GM18907 (cell line): ENCODE measurements at regions not wholly inside any gene's neighbourhood (a gene's known extent, or its start where the extent isn't known, plus 50 kb on each side); places are given as distances from the start of the nearest gene placed in this dataset.
"Not testable (repeated sequence)": the region's sequence is repeated elsewhere in the genome, so short reads cannot be mapped to it uniquely, and the experiment has no call there.

Source experiments
- ATAC-seq: cut with Tn5 transposase; IDR thresholded peaks from one replicate; pipeline ENCODE4 v1.9.1; 2021; ENCODE audit warnings: mild to moderate bottlenecking, moderate library complexity; ENCODE audit not compliant: unreplicated experiment

DNA sequence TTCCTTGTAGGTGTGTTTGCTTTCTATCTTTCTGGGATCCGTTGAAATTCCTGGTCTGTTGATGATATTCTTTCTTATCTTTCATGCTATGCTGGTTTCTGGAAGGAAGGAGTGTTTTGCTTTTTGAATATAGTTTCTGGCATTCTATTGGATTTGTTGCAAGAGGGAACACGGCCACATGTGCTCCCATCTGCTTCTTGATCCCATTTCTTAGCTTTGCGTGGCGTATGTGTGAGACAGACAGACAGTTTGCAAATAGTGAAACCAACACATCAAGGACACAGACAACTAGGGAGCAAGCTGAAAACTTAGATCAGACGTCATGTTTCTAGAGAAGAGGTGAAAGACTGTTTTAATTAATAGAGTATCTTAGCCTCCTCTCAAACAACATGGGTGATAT, 261.9 kb upstream of the PUDP start:
- ATAC-seq = no peak

DNA sequence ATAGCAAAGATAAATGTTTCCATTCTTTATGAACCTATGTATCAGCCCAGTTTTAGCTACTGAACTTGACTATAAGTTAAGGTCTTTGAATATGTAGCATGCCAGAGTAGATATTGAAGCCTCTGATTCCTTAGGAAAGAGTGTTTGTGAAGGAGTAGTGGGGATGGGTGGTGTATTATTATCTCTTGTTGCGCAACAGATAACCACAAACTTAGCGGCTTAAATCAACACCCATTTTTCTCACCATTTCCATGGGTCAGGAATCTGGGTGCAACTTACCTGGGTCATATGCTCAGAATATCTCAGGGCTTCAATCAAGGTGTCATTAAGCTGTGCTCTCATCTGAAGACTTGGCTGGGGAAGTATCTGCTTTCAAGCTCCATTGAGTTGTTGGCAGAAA, 251.4 kb upstream of the PUDP start:
- no peak for ATAC-seq

DNA sequence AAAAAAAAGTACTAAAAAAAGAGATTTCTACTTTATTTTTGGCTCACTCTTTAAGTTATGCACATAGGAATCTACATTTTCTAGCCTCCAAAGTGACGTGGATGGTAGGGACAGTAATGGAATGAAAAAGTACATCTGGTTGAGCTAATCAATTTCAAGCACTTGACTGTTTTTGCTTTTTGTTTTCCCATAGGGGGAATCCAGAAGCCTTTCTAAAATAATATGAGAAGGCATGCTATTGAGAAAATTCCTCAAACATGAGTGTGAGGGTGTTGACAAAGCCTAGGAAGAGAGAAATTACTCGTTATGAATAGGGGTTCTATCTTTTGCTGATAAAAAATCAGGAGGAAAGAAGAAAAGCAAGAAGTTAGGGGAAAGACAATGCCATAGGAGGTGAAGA, 242.5 kb upstream of the PUDP start:
- ATAC-seq = no peak

DNA sequence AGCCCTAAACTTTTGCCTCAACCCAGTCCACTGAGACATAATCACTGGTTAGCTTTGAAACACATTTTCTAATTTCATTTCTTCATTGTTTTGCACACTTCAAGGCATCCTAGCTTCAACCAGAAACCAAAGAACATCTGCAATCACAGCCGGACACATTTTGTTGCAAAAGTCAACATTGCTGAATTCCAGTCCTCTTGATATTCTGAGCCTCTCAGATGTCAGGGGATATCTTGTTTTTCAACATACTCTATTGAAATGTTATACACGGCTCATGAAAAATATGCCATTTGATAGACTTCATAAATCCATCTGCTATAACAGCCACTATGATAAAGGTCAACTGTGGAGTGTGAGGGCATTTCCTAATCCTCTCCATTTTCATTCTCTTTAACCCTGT, 241.6 kb upstream of the PUDP start:
- ATAC-seq = no peak

DNA sequence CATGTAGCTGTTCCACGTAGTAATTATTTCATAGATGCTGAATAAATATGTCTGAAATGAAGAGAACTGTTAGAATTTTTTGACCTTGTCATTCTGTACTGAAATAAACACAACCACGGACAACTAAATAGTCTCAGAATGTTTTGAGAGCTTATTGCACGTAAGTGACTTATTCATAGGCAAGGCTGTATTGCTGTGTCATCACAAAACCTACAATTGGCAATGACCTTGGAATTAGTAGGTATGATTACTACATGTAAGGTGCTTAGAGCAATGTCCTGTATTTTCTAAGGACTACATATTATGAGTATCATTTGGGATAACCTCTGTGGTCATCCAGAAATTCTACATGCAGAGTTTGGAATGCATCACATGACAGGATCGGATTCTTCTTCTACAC, 237.2 kb upstream of the PUDP start:
- ATAC-seq = no peak

DNA sequence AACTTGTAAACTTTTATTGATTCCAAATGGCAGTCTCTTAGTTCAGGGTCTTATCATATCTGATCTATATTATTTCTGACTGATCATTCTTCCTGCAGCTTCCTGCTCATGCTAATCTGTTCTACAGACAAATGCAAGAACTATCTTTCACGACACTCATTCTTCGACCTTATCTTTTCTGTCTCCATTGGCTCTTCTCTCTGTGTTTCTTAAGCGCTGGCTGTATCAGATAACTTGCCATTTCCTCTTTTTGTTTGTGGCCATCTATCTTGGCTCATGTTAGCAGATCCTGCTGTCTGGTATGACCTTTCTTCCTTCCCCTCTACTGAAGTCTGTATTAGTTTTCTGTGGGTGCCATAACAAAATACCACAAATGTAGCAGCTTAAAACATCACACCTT, 230.5 kb upstream of the PUDP start:
- no peak for ATAC-seq

GRCh38 chrX:7372825-7373525, 225.0 kb upstream of the PUDP start:
- no peak for ATAC-seq

DNA sequence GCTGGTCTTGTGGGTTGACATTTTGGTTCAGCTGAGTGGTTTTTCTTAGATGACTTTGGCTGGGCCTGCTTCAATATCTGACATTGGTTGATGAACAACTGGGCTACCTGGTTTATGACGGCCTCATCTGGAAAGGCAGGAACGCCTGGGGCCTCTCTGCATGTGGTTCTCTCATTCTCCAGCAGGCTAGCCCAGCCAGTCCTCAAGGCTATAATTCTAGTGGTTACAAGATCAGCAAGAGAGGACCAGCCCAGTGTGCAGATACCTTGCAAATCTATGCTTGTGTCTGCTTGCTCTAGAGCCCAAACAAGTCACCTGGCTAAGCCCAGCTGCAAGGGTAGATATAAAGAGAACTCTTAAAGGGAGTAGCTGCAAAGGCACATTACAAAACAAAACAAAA, 214.2 kb upstream of the PUDP start:
- ATAC-seq = no peak

- no peak for ATAC-seq
Observed at GRCh38 chrX:7351926-7352325, 204.0 kb upstream of the PUDP start.

DNA sequence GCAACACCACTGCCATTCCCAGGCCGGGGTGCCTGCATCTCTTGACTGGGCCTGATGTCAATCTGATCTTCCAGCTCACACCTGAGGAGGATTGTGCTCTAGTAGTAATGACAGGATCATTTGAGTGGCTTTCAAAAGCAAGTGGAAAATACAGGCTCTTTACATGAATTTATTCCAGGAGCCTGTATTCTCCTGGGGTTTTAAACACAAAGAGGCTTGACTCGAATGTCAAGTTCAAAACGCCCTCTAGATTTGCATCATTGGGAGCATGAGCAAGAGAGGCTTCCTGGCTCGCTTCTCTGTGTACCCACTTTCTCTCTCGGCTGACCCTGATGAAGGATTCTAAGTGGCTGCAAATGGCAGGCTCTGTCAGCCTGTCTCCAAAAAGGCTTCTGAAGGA, 199.5 kb upstream of the PUDP start:
- ATAC-seq = no peak

- ATAC-seq = no peak
Observed at GRCh38 chrX:7346021-7346420, 198.1 kb upstream of the PUDP start.

GRCh38 chrX:7343181-7343580, 195.2 kb upstream of the PUDP start:
- ATAC-seq = no peak

DNA sequence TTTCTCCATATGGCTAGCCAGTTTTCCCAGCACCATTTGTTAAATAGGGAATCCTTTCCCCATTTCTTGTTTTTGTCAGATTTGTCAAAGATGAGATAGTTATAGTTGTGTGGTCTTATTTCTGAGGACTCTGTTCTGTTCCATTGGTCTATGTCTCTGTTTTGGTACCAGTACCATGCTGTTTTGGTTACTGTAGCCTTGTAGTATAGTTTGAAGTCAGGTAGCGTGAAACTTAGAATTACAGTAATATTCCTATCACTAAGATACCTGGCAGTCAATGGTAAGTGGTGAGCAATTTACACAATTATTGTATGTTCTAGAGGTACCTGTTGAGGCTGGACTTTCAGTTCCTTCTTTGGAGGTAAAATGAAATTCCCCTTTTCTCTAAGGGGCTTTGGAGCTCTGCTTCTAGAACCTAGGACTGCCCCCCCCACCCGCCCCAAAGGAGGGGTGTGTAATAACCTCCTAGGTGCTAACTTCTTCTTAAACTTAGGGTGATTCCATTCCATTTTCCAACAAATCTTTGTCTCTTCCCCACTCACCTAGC, 187.9 kb upstream of the PUDP start:
- ATAC-seq = not testable (repeated sequence)

DNA sequence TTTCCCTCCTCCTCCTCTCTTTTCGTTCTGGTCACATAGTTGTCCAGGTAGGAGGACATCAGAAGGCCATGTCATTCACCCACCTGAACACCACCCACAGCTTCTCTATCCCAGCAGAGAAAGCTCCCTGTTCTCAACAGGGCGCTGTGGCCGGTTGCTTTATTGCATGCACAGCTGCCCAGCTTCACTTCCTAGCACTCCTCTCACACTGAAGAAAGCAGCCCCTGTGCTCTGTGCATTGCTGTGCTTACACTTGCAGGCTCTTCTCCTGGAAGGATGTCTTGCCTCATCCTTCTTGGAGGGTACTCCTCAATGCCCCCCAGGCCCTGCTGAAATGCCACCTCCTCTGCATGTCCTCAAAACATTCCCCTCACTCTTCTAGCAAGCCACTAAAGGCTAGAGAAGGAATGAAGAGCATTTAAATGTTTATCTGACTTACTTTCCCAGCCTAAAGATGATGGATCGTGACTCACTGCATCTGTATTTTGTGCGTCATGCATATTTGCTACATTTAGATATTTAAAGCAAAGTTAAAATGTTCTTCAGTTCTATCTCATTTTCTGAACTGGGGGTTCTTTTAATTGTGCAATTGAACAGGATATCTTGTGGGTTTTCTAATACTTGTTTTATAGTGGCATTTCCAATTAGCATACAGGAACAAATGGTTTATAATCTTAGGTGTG, 186.4 kb upstream of the PUDP start:
- ATAC-seq = no peak

DNA sequence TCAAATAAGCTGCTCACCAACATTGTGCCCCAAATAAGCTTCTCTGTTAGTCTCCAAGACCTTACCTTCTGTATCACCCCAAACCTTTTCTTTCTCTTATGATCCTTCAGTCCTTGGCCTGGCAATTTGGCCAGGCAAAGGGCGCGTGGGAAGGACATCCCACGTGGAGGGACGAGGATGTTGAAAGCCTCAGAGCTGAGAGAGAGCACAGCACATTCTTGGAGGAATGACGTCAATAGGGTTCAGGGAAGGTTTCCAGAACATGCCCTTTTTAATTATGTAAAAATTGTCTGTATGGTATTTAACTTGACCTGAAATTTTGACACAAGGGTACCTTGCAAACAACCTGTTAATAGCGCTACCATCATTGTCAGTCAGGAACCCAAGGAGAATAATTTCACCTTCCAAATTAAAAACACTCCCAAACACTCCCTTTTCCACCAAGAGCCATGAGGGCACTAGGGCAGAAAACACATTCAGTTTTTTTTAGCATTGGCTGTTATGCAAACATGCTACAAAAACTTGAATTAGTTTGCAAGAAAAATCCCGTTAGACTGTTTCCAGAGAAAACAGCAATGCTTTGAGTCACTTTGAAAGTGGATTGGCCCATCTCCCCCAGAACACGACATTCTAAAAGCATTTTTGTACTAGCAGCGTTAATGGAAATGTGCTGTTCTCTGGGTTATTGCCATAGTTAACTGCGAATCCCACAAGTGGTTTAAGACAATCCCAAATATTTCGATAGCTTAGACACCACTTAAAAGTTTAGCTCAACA, 183.2 kb upstream of the PUDP start:
- ATAC-seq = no peak

DNA sequence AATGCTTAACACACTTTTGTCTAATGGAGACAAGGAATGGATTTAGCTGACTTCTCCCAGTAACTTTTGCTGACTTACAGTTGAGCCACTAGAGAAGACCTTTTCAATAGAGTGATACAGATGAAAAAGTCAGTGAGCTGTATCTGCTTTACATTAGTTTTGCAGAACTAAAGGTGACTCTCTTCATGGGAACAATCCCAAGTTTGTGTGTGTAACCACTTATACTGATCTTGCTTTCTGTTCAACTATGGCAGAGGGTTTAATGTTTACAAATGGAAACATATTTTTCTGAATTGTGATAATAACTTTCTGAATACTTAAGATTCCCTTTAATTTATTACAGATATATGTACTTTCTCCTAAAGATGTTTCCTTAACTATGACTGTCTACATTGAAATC, 182.6 kb upstream of the PUDP start:
- no peak for ATAC-seq

- ATAC-seq = no peak
Observed at GRCh38 chrX:7318661-7319060, 170.7 kb upstream of the PUDP start.

- no peak for ATAC-seq
Observed at GRCh38 chrX:7318241-7318640, 170.3 kb upstream of the PUDP start.

GRCh38 chrX:7316887-7317286, 168.9 kb upstream of the PUDP start:
- no peak for ATAC-seq

- no peak for ATAC-seq
Observed at GRCh38 chrX:7316280-7316679, 168.3 kb upstream of the PUDP start.

DNA sequence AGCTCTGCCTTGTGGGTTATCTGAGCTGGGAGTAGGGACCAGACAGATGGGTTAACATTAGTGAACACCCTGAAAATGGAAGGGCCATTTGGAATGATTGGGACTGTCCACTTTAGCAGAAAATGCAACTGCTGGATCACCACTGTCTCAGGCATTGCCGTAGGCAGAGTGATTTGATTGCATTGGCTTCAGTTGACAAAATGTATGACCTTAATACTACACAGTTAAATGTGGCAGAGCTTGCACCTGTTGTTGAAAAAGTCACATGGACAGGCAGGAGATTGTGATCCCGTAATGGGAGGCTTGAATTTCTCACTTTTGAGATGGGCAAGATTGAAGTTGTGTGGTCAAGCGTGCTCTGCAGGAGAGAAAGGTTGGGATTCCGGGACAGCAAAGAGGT, 166.5 kb upstream of the PUDP start:
- no peak for ATAC-seq

GRCh38 chrX:7307720-7308119, 159.8 kb upstream of the PUDP start:
- no peak for ATAC-seq
